PFSK-1 (cell line): ENCODE measurements at regions not wholly inside any gene's neighbourhood (a gene's known extent, or its start where the extent isn't known, plus 50 kb on each side); places are given as distances from the start of the nearest gene placed in this dataset.

ENCODE experiments used
- FOXP2 ChIP-seq: optimal IDR thresholded peaks from 2 replicates; pipeline ENCODE3; 2011; ENCODE audit warnings: borderline replicate concordance, control low read depth, inconsistent platforms; ENCODE audit not compliant: insufficient read depth; ENCODE audit errors: extremely low read length, extremely low read depth
- POLR2AphosphoS5 ChIP-seq: IDR thresholded peaks from 2 replicates; pipeline ENCODE4 v1.6.1; 2012; ENCODE audit warnings: low read depth, mild to moderate bottlenecking, control low read depth, low read length, moderate library complexity
- SIN3A ChIP-seq: IDR thresholded peaks from 2 replicates; pipeline ENCODE4 v1.6.1; 2012; ENCODE audit warnings: mild to moderate bottlenecking, low read length, moderate library complexity, borderline replicate concordance; ENCODE audit not compliant: insufficient read depth
- TAF1 ChIP-seq: IDR thresholded peaks from 2 replicates; pipeline ENCODE4 v1.6.1; 2012; ENCODE audit warnings: low read length, control low read depth, borderline replicate concordance; ENCODE audit not compliant: insufficient read depth
- TF ChIP-seq, protein P1 (sequence below), 2 experiments: IDR thresholded peaks; 2 replicates each; pipeline versions ENCODE4 v1.6.1 to v1.8.0; 2011 to 2012; ENCODE audit warnings: low read depth in 2 of 2, low read length in 2 of 2, control low read depth in 1 of 2, inconsistent platforms in 1 of 2, mild to moderate bottlenecking in 1 of 2, moderate library complexity in 1 of 2; ENCODE audit not compliant: insufficient read depth in 1 of 2

DNA sequence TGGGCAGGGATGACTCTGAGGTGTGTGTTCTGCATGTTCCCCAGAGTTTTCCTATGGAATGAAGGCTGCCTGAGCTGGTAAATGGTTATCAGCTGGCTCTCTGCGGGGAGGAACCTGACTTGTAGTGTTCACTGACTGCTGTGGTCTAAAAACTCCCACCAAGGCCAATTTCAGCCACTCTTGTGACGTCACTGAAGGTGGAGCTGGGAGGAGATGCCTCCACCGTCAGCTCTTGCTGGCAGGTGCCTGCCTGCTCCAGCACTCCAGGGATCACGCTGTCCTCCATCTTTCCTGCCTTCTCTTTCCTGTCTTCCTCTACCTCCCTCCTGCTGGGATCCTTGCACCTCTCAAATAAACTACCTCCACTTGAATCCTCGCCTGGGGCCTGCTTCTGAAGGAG is 209.5 kb upstream of the HS6ST1 start:
- TF ChIP-seq POLR2AphosphoS5 (no peak), FOXP2 (no peak), SIN3A (no peak), TAF1 (no peak)
- TF ChIP-seq, protein P1, sequence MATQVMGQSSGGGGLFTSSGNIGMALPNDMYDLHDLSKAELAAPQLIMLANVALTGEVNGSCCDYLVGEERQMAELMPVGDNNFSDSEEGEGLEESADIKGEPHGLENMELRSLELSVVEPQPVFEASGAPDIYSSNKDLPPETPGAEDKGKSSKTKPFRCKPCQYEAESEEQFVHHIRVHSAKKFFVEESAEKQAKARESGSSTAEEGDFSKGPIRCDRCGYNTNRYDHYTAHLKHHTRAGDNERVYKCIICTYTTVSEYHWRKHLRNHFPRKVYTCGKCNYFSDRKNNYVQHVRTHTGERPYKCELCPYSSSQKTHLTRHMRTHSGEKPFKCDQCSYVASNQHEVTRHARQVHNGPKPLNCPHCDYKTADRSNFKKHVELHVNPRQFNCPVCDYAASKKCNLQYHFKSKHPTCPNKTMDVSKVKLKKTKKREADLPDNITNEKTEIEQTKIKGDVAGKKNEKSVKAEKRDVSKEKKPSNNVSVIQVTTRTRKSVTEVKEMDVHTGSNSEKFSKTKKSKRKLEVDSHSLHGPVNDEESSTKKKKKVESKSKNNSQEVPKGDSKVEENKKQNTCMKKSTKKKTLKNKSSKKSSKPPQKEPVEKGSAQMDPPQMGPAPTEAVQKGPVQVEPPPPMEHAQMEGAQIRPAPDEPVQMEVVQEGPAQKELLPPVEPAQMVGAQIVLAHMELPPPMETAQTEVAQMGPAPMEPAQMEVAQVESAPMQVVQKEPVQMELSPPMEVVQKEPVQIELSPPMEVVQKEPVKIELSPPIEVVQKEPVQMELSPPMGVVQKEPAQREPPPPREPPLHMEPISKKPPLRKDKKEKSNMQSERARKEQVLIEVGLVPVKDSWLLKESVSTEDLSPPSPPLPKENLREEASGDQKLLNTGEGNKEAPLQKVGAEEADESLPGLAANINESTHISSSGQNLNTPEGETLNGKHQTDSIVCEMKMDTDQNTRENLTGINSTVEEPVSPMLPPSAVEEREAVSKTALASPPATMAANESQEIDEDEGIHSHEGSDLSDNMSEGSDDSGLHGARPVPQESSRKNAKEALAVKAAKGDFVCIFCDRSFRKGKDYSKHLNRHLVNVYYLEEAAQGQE (IDR thresholded peaks at IDR 0.05; ENCODE audit: insufficient read depth in 1 of 2, low read depth in 2 of 2, low read length in 2 of 2), result no peak
